8988T (cell line): ENCODE measurements at regions not wholly inside any gene's neighbourhood (a gene's known extent, or its start where the extent isn't known, plus 50 kb on each side); places are given as distances from the start of the nearest gene placed in this dataset.
"Not testable (repeated sequence)": the region's sequence is repeated elsewhere in the genome, so short reads cannot be mapped to it uniquely, and the experiment has no call there.

Experiments used
- DNase-seq: peaks from one replicate; pipeline ENCODE4 v3.0.0; 2011

GRCh38 chr6:99808992-99809391, 185.0 kb downstream of the MCHR2 start:
- no peak for DNase-seq

DNA sequence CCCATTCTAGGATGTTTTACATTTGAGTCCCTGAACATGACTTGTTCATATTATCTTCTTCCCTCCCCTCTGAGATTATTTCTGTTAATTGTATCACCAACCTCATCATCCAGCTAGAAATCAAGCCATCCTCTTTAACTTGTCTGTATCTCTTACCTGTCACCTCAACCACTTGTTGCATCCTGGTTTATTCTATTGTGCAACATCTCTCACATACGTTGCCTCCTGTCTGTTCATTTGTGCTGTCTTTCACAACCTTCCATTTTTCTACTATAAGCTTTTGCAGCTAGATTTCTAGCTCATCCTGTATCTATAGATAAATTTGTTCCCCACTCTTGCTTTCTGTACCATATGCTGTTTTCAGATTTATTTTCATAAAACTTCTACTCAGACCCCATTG, 183.7 kb downstream of the MCHR2 start:
- DNase-seq, result no peak

DNA sequence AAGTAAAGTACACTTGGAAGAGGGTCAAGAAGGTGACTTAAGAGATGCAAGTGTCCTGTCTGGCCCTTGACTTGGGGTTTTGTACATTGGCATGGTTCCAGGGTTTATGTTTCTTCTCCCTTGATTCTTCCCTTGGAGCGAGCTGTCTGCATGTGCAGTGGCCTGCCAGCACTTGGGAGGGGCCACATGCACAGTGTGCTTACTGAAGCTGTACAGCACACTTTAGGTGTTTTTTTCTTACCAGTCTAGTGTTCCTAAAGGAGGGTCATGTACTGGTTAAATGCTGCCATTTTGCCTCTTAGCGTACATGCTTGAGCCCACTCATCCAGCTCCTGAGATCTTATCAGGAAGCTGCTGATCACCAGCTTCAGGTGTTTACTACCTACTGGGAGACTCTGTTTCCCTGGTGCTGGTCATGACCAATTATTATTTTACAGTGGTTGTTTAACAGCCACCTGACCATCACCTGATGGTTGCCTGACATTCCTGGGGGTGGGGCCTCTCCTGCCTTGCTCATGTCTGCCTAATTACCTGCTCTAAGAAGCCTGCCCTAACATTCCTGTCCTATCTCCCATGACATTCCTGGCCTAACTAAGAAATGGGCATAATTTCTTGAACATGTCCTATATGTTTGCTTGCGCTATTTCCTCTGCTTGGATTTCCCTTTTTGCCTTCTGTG, 182.9 kb downstream of the MCHR2 start:
- no peak for DNase-seq

DNA sequence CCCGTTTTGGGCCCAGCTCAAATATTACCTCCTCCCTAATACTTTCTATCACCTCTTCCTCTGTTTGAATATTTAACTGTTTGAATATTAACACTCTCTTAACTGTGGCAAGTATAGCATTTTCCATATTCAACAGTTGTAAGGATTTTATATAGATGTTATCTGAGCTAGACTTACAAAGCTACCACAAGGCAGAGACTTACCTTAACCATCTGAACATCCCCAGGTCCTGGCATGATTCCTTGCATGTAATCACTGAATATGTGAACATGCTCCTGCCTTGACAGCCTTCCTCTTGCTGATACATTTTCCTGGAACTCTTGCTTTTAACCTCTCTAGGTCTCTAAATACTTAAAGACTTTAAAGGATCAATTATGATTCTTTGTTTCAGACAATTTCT, 182.4 kb downstream of the MCHR2 start:
- DNase-seq, result no peak

DNA sequence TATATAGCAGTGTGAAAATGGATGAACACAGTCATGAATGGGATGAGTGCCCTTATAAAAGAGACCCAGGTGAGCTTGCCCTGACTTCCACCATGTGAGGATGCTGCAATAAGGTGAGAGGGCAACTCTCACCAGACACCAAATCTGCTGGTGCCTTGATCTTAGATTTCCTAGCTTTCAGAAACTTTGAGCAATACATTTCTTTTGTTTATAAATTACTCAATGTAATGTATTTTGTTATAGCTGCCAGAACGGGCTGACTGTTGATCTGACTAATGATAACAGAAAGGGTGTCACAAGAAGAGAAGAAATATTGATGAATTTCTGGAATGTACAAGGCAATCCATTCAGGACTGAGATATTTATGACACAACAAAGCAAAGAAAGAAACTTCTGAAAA, 180.5 kb downstream of the MCHR2 start:
- no peak for DNase-seq

DNA sequence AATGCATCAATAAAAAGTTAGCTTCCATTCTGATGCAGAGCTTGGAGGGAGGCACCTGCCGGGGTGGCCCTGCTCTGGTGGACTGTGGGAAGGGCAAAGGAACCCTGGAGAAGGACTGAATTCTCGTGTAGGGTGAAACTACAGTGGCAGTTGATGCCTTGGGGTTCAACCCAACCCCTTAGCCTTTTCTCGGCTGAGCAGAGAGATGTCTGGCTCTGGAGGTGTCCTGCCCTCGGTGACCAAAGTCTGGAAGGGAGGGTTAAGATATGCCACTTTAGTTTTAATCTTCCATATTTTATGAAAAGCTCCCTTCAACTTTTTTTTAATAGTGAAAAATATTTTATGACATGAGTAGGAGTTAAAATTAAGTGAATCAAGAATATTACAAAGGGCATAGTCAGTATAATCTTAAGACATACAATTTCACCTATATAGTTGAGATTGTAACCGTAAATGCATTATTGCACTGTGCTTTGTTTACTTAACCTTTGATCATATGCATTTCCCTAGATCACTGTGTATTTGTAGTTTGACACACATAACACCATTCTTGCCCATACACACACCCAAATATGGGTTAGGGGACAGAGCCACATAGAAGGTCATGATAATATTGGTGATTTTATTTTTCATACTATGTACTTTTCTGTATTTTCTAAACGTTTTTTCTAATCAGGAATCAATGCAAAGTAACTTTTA, 179.6 kb downstream of the MCHR2 start:
- no peak for DNase-seq

- no peak for DNase-seq
Measured at GRCh38 chr6:99816795-99817194, 177.2 kb downstream of the MCHR2 start.

DNA sequence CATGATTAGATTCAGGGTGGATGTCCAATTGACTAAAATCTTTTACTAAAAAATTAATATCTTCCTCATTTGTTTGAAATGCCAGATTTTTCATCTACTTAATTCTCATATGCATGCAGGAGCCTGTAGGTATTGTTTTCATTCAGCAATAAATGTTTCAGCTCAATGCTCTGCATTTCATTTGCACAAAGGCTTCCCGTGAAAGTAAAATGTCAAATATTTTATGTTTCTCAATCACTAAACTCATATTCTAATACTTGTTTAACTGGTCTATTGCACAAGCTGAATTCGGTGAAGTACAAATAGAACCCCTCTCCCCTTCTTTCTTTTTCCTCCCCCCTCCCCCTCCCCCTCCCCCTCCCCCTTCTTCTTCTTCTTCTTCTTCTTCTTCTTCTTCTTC, 175.9 kb downstream of the MCHR2 start:
- DNase-seq, result no peak

DNA sequence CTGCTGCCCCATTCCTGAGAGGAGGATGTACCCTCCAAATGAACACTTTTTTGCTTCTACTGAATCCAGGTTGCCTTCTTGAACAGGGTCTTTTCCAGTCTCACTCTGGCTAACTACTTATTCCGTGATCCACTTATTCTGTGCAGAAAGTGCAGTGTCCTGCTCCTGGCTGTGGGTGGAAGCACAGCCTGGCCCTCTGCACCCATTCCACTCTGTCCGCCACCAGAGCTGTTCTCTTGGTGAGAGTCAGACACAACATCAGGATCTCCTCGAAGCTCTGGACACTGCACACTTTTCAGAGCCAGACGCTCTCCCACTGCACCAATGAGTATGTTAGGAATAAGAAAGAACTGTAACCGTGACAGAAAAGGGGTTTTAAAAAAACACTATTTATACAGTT, 174.2 kb downstream of the MCHR2 start:
- DNase-seq, result no peak

DNA sequence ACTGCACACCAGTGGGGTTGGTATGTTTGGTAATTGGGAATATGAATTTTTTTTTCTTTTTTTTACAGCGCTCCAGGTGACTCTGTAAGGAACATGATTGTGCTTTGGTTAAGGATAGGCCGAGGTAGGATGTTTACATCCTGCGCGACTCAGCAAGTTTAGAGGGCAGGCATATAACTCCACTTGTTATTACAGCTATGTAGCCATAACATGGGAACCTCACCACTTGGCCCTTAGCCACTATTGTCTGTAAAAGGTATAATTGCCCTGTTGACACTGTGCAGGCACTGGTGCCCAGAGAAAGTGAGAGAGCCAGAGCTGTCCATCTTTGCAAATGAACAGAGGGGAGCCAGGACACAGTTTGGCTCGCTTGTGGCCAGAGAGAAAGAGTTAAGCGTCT, 172.9 kb downstream of the MCHR2 start:
- no peak for DNase-seq

DNA sequence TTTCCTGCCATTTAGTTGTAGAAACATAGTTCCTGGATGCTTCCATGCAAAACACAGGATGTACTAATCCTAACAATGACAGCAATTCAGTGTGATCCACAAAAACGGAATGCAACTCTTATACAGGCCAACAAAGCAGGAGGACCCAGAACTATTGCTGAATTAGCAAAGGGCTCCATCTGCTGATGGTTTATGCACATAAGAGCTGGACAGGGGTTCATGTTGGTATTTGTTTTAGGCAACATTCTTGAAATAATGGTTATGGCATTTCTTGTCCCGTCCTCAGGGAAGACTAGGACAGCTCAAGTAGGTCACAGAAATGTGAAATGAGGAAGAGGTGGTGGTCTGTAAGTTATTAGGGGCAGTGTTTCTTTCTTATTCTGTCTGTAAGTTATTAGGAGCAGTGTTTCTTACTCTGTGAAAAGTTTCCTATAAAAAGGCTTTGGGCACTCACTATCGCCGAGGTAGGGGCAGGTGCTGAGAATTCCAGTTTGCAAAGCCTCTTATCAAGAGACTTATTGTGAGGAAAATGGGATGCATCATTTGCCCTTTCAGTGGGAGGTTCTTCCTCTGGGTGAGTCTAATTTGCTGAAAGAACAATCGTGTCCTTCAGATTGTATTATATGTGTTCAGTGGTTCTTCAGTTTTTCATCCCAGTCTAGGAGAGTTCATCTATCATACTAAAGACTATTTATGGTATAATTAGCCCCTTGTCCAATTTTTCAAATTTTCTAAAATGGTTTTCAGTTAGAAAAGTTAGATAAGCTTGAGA, 171.1 kb downstream of the MCHR2 start:
- peak; percentile 33 for DNase-seq

DNA sequence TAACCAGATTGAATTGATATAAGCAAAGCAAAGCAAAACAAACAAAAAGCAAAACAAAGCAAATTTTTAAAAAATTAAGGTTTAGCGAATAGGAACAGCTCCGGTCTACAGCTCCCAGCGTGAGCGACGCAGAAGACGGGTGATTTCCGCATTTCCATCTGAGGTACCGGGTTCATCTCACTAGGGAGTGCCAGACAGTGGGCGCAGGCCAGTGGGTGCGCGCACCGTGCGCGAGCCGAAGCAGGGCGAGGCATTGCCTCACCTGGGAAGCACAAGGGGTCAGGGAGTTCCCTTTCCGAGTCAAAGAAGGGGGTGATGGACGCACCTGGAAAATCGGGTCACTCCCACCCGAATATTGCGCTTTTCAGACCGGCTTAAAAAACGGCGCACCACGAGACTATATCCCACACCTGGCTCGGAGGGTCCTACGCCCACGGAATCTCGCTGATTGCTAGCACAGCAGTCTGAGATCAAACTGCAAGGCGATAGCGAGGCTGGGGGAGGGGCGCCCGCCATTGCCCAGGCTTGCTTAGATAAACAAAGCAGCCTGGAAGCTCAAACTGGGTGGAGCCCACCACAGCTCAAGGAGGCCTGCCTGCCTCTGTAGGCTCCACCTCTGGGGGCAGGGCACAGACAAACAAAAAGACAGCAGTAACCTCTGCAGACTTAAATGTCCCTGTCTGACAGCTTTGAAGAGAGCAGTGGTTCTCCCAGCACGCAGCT, 170.3 kb downstream of the MCHR2 start:
- not testable (repeated sequence) for DNase-seq

DNA sequence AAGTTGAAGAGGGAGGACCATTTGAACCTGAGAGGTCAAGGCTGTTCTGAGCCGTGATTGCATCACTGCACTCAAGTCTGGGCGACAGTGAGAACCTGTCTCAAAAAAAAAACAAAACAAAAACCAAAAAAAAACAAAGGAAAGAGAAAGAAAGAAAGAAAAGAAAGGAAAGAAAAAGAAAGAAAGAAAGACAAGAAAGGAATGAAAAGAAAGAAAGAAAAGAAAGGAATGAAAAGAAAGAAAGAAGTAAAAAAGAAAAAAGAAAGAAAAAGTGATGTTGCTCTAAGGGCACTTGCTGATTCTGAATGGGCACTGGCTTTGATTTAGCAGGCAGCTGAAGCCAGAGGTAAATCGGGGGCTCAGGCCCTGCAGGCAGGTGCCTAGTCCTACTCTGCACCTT, 161.0 kb downstream of the MCHR2 start:
- no peak for DNase-seq

GRCh38 chr6:99836471-99836870, 157.6 kb downstream of the MCHR2 start:
- DNase-seq, result no peak

DNA sequence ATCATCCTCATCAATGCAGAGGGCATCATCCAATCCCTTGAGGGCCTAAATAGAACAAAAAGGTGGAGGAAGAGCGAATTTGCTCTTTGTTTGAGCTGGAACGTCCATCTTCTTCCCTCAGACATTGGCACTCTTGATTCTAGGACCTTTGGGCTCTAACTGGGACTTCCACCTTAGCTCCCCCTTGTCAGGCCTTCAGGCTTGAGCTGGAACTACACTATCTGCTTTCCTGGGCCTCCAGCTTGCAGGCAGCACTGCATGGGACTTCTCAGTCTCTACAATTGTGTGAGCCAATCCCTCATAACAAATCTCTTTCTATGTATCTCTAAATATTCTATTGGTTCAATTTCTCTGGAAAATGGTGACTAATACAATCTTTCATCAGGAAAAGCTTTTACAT, 155.4 kb downstream of the MCHR2 start:
- no peak for DNase-seq

DNA sequence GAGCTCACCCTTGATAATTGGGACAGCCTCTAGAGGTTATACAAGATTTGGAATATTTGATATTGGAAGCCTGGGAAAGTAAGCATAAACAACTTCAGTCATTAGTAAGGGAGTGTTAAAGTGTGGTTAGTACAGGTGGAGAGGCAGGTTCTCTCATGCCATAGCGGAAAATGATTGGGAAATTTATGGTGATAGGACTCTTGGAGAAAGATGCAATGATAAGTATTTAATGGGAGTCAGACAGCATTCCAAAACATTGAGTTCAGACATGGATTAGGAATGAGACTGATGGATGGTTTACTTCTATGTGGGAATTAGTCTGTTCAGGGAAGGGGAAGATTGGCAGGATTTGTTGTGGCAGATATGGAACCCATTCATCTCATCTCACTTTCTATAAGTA, 152.7 kb downstream of the MCHR2 start:
- DNase-seq, result no peak

GRCh38 chr6:99846006-99846405, 148.0 kb downstream of the MCHR2 start:
- no peak for DNase-seq

DNA sequence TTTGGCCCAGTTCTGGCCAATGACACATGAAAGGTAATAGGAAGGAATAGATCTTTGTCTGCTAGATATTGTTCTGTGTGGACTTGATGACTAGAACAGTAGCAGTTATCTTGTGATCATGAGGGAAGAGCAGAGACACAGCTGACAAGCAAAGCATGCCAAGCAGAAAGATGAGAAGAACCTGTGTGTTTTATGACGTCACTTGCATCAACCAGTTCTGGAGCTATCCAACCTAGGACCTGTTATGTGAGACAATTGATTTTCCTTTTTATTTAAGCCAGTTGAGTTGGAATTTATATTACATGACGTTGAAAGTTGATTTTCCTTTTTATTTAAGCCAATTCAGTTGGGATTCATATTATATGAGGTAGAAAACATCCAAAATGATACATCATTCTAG, 143.2 kb downstream of the MCHR2 start:
- DNase-seq, result no peak

DNA sequence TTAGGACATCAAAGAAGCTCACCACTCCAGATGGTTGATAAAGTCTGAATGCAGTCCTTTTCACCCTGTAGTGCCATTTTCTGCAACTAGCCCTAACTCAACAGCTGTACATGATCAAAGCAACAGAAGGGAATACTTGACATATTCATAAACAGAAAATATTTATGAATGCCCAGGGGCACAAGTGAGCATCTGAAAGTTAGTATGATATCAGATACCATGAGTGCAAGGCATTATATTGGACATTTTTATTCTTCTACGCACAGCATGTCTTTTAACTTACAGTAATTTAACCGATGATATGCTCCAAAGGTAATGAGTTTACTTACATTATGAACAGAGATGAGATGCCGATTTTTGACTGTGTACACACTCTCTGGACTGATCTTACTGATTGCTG, 142.0 kb downstream of the MCHR2 start:
- DNase-seq, result no peak

DNA sequence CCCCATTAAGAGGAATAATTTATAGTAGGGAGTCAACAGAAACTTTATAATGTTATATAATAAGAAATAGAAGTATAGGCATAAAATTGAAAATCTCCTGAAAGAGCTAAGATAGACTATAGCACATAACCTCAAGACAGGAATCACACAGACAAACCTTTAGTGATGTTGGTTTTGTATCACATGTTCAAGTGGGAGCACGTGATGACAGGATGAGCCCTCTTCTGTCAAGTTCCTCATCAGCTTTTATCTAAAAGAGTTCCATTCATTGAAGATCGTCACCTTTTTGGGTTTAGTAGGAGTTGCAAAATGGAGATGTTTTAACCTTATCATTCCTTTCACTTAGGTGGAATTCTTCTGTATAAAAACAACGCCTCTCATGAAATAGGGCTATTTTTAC, 127.0 kb downstream of the MCHR2 start:
- no peak for DNase-seq

- DNase-seq, result no peak
Measured at GRCh38 chr6:99868074-99868702, 125.8 kb downstream of the MCHR2 start.
